GM10266 (cell line): ENCODE measurements at regions not wholly inside any gene's neighbourhood (a gene's known extent, or its start where the extent isn't known, plus 50 kb on each side); places are given as distances from the start of the nearest gene placed in this dataset.

ENCODE experiments used
- DNase-seq: peaks from one replicate; pipeline ENCODE4 v3.0.0; 2012; ENCODE audit errors: extremely low spot score
- CTCF ChIP-seq: IDR thresholded peaks from 2 replicates; pipeline ENCODE4 v1.5.1; 2012; ENCODE audit warnings: mild to moderate bottlenecking, low read depth; ENCODE audit not compliant: control insufficient read depth, insufficient read depth; ENCODE audit errors: missing control alignments

DNA sequence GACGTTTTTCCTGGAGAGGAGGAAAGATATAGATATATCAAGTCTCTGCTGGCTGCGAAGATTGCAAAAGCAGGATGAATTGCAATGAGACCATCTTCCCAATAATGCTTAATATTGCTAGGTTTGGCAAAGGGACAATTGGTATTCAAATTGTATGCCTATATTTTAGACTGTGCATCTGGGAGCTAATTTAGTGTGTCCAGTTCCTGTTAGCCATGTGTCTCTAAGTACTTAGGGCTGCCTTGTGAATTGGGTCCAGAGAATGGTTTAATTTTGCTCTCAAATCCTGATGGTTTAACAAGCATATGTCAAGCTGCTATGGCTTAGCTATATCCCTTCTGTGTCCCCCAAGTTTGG lies 97.6 kb upstream of the ZNF366 start:
- no peak for TF ChIP-seq CTCF
- no peak for DNase-seq

GRCh38 chr5:72604111-72604797 lies 97.0 kb upstream of the ZNF366 start:
- TF ChIP-seq CTCF = no peak
- no peak for DNase-seq

GRCh38 chr5:72602696-72603685 lies 95.8 kb upstream of the ZNF366 start:
- DNase-seq = no peak
- TF ChIP-seq CTCF = no peak

- no peak for TF ChIP-seq CTCF
- DNase-seq = no peak
Measured at GRCh38 chr5:72601861-72602260, 94.7 kb upstream of the ZNF366 start.

DNA sequence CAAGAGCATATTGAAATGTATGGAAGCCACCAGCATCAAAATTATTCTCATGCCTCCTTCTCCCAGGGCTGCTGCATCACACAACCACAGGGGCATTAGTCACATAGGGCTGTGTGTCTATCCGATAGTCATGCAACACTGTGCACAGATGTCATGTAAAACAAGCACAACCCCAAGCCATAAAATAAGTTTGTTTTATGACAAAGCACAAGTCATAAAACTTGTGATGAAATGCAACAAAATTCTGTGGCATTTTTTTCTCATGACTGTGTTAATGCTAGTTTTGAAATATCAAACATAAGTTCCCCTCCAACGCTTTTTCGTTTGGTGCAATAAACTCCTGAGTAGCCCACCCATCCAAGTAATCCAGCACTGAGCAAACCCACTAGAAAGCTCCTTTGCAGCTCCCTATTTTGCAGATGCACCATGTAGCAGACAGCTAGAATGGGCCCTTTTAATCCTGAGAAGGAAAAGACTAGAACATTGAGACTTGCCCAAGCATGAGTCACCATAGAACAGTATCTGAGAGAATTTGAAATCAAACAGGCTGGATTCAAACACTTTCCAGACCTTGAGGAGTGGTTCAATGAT lies 93.3 kb upstream of the ZNF366 start:
- no peak for TF ChIP-seq CTCF
- no peak for DNase-seq

DNA sequence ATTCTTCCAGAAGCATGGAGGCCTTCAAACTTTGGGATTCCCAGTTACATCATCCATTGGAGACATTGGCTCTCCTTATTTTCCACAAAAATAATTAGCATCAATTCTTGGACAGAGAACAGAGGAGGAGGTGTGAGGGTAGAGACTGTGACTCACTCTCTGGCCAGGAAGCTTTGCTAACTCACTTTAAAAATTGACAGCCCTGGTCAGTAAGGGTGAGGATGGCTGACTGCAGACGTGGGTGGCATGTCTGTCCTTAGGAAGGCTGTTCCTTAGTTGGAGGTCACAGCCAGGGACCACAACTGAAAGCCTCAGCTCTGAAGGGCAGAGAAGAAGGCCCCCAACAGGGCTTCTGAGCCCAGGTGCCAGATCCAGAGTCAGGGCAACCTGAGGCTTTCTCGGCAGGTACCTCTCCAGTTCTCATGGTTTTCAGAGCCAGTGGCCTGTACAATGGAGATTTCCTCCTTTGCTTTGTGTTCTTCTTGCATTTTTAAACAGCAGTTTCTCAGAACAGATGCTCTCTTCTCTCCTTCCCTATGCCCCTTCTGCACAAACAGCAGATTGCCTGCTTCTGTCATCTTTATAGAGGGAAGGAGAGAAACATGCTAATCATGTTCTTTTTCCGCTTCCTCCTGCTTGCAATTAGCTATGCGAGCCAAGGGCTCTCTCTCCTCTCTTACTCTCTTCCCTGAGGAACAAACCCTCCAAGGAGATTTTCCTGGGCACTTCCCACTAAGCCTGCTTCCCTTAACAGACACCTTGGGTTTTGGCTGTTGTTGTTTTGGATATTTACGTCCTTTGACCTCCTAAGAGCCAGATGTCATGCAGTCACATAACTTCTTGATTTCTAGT lies 92.5 kb upstream of the ZNF366 start:
- DNase-seq = no peak
- no peak for TF ChIP-seq CTCF
